CD4-positive, alpha-beta T cell treated with Interferon alpha-2 for 1 hour (primary cell): ENCODE measurements at regions not wholly inside any gene's neighbourhood (a gene's known extent, or its start where the extent isn't known, plus 50 kb on each side); places are given as distances from the start of the nearest gene placed in this dataset.

Experiments
- DNase-seq, 2 donors: peaks; one replicate each; pipeline ENCODE4 v3.0.0-alpha.2; 2020 to 2022

- no peak for DNase-seq
Measured at GRCh38 chr5:74953937-74954720, 87.9 kb upstream of the FAM169A start.

GRCh38 chr5:74953554-74953936, 87.4 kb upstream of the FAM169A start:
- DNase-seq = no peak

- DNase-seq = no peak
Measured at GRCh38 chr5:74952406-74952805, 86.2 kb upstream of the FAM169A start.

- DNase-seq = no peak
Measured at GRCh38 chr5:74951865-74952264, 85.7 kb upstream of the FAM169A start.

GRCh38 chr5:74950836-74951515, 84.8 kb upstream of the FAM169A start:
- no peak for DNase-seq

GRCh38 chr5:74949976-74950375, 83.8 kb upstream of the FAM169A start:
- no peak for DNase-seq

- no peak for DNase-seq
Measured at GRCh38 chr5:74948031-74948546, 81.9 kb upstream of the FAM169A start.

- no peak for DNase-seq
Measured at GRCh38 chr5:74946471-74946870, 80.3 kb upstream of the FAM169A start.

GRCh38 chr5:74945561-74946165, 79.5 kb upstream of the FAM169A start:
- DNase-seq = no peak

- peak in 1 of 2 donors; percentile 5 for DNase-seq
Measured at GRCh38 chr5:74943905-74944304, 77.7 kb upstream of the FAM169A start.

- no peak for DNase-seq
Measured at GRCh38 chr5:74942622-74943286, 76.6 kb upstream of the FAM169A start.

GRCh38 chr5:74940782-74941353, 74.7 kb upstream of the FAM169A start:
- no peak for DNase-seq

- no peak for DNase-seq
Measured at GRCh38 chr5:74938250-74938933, 72.2 kb upstream of the FAM169A start.

GRCh38 chr5:74935752-74936091, 69.5 kb upstream of the FAM169A start:
- DNase-seq = no peak

GRCh38 chr5:74934949-74935751, 69.0 kb upstream of the FAM169A start:
- peak; percentile 3 to 46 for DNase-seq

- DNase-seq = no peak
Measured at GRCh38 chr5:74927336-74927735, 61.1 kb upstream of the FAM169A start.

GRCh38 chr5:74919487-74919886, 53.3 kb upstream of the FAM169A start:
- peak in 1 of 2 donors; percentile 57 for DNase-seq

GRCh38 chr5:74919041-74919440, 52.9 kb upstream of the FAM169A start:
- DNase-seq = no peak

- DNase-seq = no peak
Measured at GRCh38 chr5:74918232-74918669, 52.1 kb upstream of the FAM169A start.

- no peak for DNase-seq
Measured at GRCh38 chr5:74916831-74917710, 50.9 kb upstream of the FAM169A start.
